H1 (cell line): ENCODE measurements at regions not wholly inside any gene's neighbourhood (a gene's known extent, or its start where the extent isn't known, plus 50 kb on each side); places are given as distances from the start of the nearest gene placed in this dataset.

Experiments used
- CTCF ChIA-PET: fragments of 300-600 bp; sonication (Branson Sonifier 250); formaldehyde crosslinking; loops from one replicate; lab custom pipeline; 2021; ENCODE audit not compliant: partially characterized antibody; lab: Charles Lee
- POLR2A ChIA-PET: fragments of 300-600 bp; sonication (Branson Sonifier 250); formaldehyde crosslinking; loops from one replicate; lab custom pipeline; 2021; ENCODE audit warnings: inconsistent platforms; ENCODE audit not compliant: partially characterized antibody; lab: Charles Lee
- DNase-seq, 2 experiments: peaks; one replicate each; pipeline versions ENCODE4 v3.0.0 to v3.0.0-alpha.2; 2010 to 2022; ENCODE audit warnings: low spot score in 2 of 2, low read depth in 1 of 2, mixed read lengths in 1 of 2
- FAIRE-seq: peaks from 2 replicates; lab custom pipeline; 2011; peaks lifted over from hg19 to GRCh38; lab: Jason Lieb, UNC
- H2AFZ ChIP-seq: 2 replicates; pipeline ENCODE4 v1.8.1; 2012; ENCODE audit warnings: low read length, inconsistent platforms
- H2AK5ac ChIP-seq: 2 replicates; pipeline ENCODE4 v1.6.1; 2013; ENCODE audit warnings: low read depth, low read length
- H2BK120ac ChIP-seq: replicated peaks from 2 replicates; pipeline ENCODE3; 2013; ENCODE audit warnings: low read depth, low read length, inconsistent platforms
- H2BK12ac ChIP-seq: 2 replicates; pipeline ENCODE4 v1.6.1; 2013; ENCODE audit warnings: low read depth, low read length
- H2BK15ac ChIP-seq: 2 replicates; pipeline ENCODE4 v1.6.1; 2013; ENCODE audit warnings: low read length
- H2BK20ac ChIP-seq: 2 replicates; pipeline ENCODE4 v1.6.1; 2013; ENCODE audit warnings: low read length
- H2BK5ac ChIP-seq: 2 replicates; pipeline ENCODE4 v1.6.1; 2013; ENCODE audit warnings: low read depth, low read length
- H3K14ac ChIP-seq: 2 replicates; pipeline ENCODE4 v1.6.1; 2013; ENCODE audit warnings: inconsistent platforms; ENCODE audit not compliant: insufficient read length
- H3K18ac ChIP-seq: 2 replicates; pipeline ENCODE4 v1.6.1; 2013; ENCODE audit warnings: low read length; ENCODE audit errors: extremely low read depth
- H3K23ac ChIP-seq: 2 replicates; pipeline ENCODE4 v1.6.1; 2013; ENCODE audit warnings: inconsistent platforms; ENCODE audit not compliant: insufficient read length
- H3K23me2 ChIP-seq: 2 replicates; pipeline ENCODE4 v1.6.1; 2013; ENCODE audit warnings: low read depth, low read length
- H3K27ac ChIP-seq: 2 replicates; pipeline ENCODE4 v1.6.1; 2011; ENCODE audit warnings: low read depth, low read length, inconsistent platforms
- H3K27me3 ChIP-seq, 4 experiments: replicated peaks in 1 of 4; 1 replicate in 1 of 4; 2 replicates in 3 of 4; pipeline versions ENCODE4 v1.6.1 to v1.8.1; 2011 to 2013; ENCODE audit warnings: low read length in 3 of 4, mild to moderate bottlenecking in 3 of 4, inconsistent platforms in 2 of 4, mixed read lengths in 2 of 4, moderate library complexity in 1 of 4; ENCODE audit not compliant: control insufficient read depth in 3 of 4, insufficient read depth in 3 of 4; ENCODE audit errors: extremely low read depth in 1 of 4
- H3K36me3 ChIP-seq, 4 experiments: 2 replicates each; pipeline versions ENCODE4 v1.6.1 to v1.8.1; 2011 to 2013; ENCODE audit warnings: mild to moderate bottlenecking in 4 of 4, low read length in 3 of 4, moderate library complexity in 2 of 4, control low read depth in 1 of 4, inconsistent platforms in 1 of 4; ENCODE audit not compliant: insufficient read depth in 4 of 4, control insufficient read depth in 2 of 4
- H3K4ac ChIP-seq: replicated peaks from 2 replicates; pipeline ENCODE3; 2013; ENCODE audit warnings: low read length, low read depth, mixed read lengths, inconsistent platforms; ENCODE audit not compliant: insufficient read length
- H3K4me1 ChIP-seq, 4 experiments: replicated peaks in 1 of 4; 1 replicate in 1 of 4; 2 replicates in 3 of 4; pipeline versions ENCODE4 v1.6.1 to v1.8.1; 2011 to 2013; ENCODE audit warnings: low read length in 3 of 4, inconsistent platforms in 2 of 4, mixed read lengths in 1 of 4; ENCODE audit not compliant: insufficient read depth in 4 of 4, control insufficient read depth in 3 of 4
- H3K4me2 ChIP-seq, 2 experiments: 2 replicates each; pipeline versions ENCODE4 v1.6.1 to v1.8.1; 2011 to 2013; ENCODE audit warnings: low read depth in 2 of 2, low read length in 2 of 2, control low read depth in 1 of 2, inconsistent platforms in 1 of 2, mild to moderate bottlenecking in 1 of 2; ENCODE audit not compliant: insufficient read depth in 1 of 2
- H3K4me3 ChIP-seq, 4 experiments: fragments of 200-600, 300-600 bp in 1 of 4; sonication (generic), shearing (Covaris generic), sonication (Bioruptor Twin) in 1 of 4; 2 replicates each; pipeline versions ENCODE4 v1.5.1 to v1.8.1; 2011 to 2016; ENCODE audit warnings: low read length in 4 of 4, low read depth in 3 of 4, control low read depth in 2 of 4, inconsistent platforms in 2 of 4, mild to moderate bottlenecking in 2 of 4, mixed read lengths in 1 of 4, moderate library complexity in 1 of 4; ENCODE audit not compliant: insufficient read depth in 2 of 4; ENCODE audit errors: extremely low read depth in 1 of 4
- H3K56ac ChIP-seq: replicated peaks from 2 replicates; pipeline ENCODE3; 2013; ENCODE audit warnings: low read depth, mild to moderate bottlenecking, mixed read lengths, low read length, inconsistent platforms; ENCODE audit not compliant: insufficient read length
- H3K79me1 ChIP-seq: 2 replicates; pipeline ENCODE4 v1.6.1; 2013; ENCODE audit warnings: low read depth, low read length, control low read depth
- H3K79me2 ChIP-seq, 2 experiments: 2 replicates each; pipeline versions ENCODE4 v1.6.1 to v1.8.1; 2012 to 2013; ENCODE audit warnings: low read length in 2 of 2, mild to moderate bottlenecking in 2 of 2, inconsistent platforms in 1 of 2; ENCODE audit not compliant: insufficient read depth in 2 of 2, control insufficient read depth in 1 of 2
- H3K9ac ChIP-seq, 4 experiments: replicated peaks in 1 of 4; 1 replicate in 1 of 4; 2 replicates in 3 of 4; pipeline versions ENCODE4 v1.6.1 to v1.8.1; 2011 to 2013; ENCODE audit warnings: low read depth in 3 of 4, low read length in 3 of 4, control low read depth in 2 of 4, mild to moderate bottlenecking in 2 of 4, moderate library complexity in 2 of 4, inconsistent platforms in 1 of 4; ENCODE audit errors: extremely low read depth in 1 of 4
- H3K9me3 ChIP-seq, 2 experiments: 2 replicates each; pipeline versions ENCODE4 v1.6.1 to v1.8.1; 2012 to 2013; ENCODE audit warnings: mild to moderate bottlenecking in 2 of 2, moderate library complexity in 2 of 2, control low read depth in 1 of 2, inconsistent platforms in 1 of 2, low read depth in 1 of 2, low read length in 1 of 2, mixed read lengths in 1 of 2; ENCODE audit not compliant: insufficient read depth in 2 of 2
- H4K20me1 ChIP-seq, 2 experiments: replicated peaks in 1 of 2; 2 replicates each; pipeline versions ENCODE3 to v1.8.1; 2011 to 2013; ENCODE audit warnings: inconsistent platforms in 2 of 2, low read length in 2 of 2, mild to moderate bottlenecking in 1 of 2; ENCODE audit not compliant: insufficient read depth in 2 of 2, control insufficient read depth in 1 of 2
- H4K5ac ChIP-seq: 2 replicates; pipeline ENCODE4 v1.6.1; 2013; ENCODE audit warnings: low read length, low read depth, mixed read lengths, inconsistent platforms; ENCODE audit not compliant: insufficient read length
- H4K8ac ChIP-seq: 2 replicates; pipeline ENCODE4 v1.8.0; 2013; ENCODE audit warnings: mild to moderate bottlenecking, moderate library complexity, low read length, inconsistent platforms; ENCODE audit not compliant: insufficient read depth; ENCODE audit errors: extremely low read depth
- H4K91ac ChIP-seq: replicated peaks from 2 replicates; pipeline ENCODE3; 2013; ENCODE audit warnings: low read length, mixed read lengths, inconsistent platforms; ENCODE audit not compliant: insufficient read length
- BRCA1 ChIP-seq: IDR thresholded peaks from 2 replicates; pipeline ENCODE4 v1.6.1; 2012; ENCODE audit warnings: low read depth, low read length, improper control_type of control experiment
- CHD2 ChIP-seq: IDR thresholded peaks from 2 replicates; pipeline ENCODE4 v1.6.1; 2012; ENCODE audit warnings: low read length, improper control_type of control experiment
- CREB1 ChIP-seq: IDR thresholded peaks from 2 replicates; pipeline ENCODE4 v1.6.1; 2012; ENCODE audit warnings: inconsistent platforms
- CTBP2 ChIP-seq: IDR thresholded peaks from 2 replicates; pipeline ENCODE4 v1.7.0; 2011; ENCODE audit warnings: borderline replicate concordance, mild to moderate bottlenecking, moderate library complexity, mixed read lengths, low read length; ENCODE audit not compliant: insufficient read depth, insufficient read length
- EZH2 ChIP-seq: fragments of 200-600 bp; sonication (generic); IDR thresholded peaks from 2 replicates; pipeline ENCODE4 v1.7.1; 2012; ENCODE audit warnings: low read depth, mild to moderate bottlenecking, moderate library complexity, low read length, inconsistent platforms; ENCODE audit not compliant: severe bottlenecking
- JUN ChIP-seq: IDR thresholded peaks from 2 replicates; pipeline ENCODE4 v1.6.1; 2011; ENCODE audit warnings: low read depth, mild to moderate bottlenecking, improper control_type of control experiment, low read length
- MAFK ChIP-seq: IDR thresholded peaks from 2 replicates; pipeline ENCODE4 v1.6.1; 2012; ENCODE audit warnings: low read depth, mild to moderate bottlenecking, improper control_type of control experiment, low read length
- POU5F1 ChIP-seq: IDR thresholded peaks from 2 replicates; pipeline ENCODE4 v1.6.1; 2011; ENCODE audit warnings: low read depth, mild to moderate bottlenecking, low read length, moderate library complexity
- RAD21 ChIP-seq, 2 experiments: IDR thresholded peaks in 1 of 2; conservative IDR thresholded peaks in 1 of 2; 2 replicates each; pipeline ENCODE4 v1.6.1; 2011; ENCODE audit warnings: low read depth in 2 of 2, low read length in 2 of 2, improper control_type of control experiment in 1 of 2, inconsistent platforms in 1 of 2, mild to moderate bottlenecking in 1 of 2, moderate library complexity in 1 of 2
- SIRT6 ChIP-seq: IDR thresholded peaks from one replicate; pipeline ENCODE4 v1.7.1; 2012; ENCODE audit warnings: low read length, inconsistent platforms
- SRF ChIP-seq: IDR thresholded peaks from 2 replicates; pipeline ENCODE4 v1.6.1; 2011; ENCODE audit warnings: mild to moderate bottlenecking, low read depth, low read length, moderate library complexity
- TBP ChIP-seq: IDR thresholded peaks from 2 replicates; pipeline ENCODE4 v1.6.1; 2011; ENCODE audit warnings: low read depth, low read length, improper control_type of control experiment
- TCF12 ChIP-seq: IDR thresholded peaks from 2 replicates; pipeline ENCODE4 v1.6.1; 2011; ENCODE audit warnings: low read depth, mild to moderate bottlenecking, low read length
- WGBS, 2 experiments: shearing (Covaris generic) in 1 of 2; methylation state at CpG; one replicate each; pipeline versions ENCODE4 v1.1.6 to v1.1.7; 2013 to 2015; ENCODE audit warnings: low lambda C conversion rate in 2 of 2, mixed read lengths in 2 of 2, inconsistent platforms in 1 of 2, low coverage in 1 of 2, missing lambda C conversion rate in 1 of 2; ENCODE audit not compliant: insufficient replicate concordance in 2 of 2, insufficient coverage in 1 of 2, insufficient read length in 1 of 2; ENCODE audit errors: extremely low coverage in 1 of 2, missing lambda C conversion rate in 1 of 2; 5-methylcytosine and 5-hydroxymethylcytosine counted together
- TF ChIP-seq, protein P1 (sequence below): IDR thresholded peaks from 2 replicates; pipeline ENCODE4 v1.6.1; 2012; ENCODE audit warnings: inconsistent platforms

DNA sequence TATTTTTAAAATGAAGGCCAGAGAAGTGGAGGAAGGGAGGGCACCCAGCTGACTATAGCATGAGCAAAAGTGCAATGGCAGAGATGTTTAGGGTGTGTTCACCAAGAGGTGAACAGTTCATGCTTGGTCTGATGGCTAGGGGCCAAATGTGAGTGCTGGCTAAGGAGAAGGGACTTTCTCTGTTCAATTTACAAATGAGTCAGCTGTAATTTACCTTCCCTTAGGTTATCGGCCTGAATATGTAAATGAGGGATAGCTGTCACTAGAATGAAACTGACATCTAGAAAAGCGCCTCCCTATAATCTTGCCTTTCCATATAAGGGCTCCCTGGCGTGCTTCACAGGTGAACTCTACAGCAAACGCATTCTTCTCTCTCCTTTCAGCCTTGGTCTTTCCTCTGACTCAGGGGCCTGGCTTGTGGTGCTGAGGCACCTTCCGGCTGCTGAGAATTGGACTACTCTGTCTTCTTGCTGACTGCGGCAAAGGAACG is 114.7 kb upstream of the BACH2 start:
- CTCF ChIA-PET: interaction anchor here (1.2 to 4.9 kb wide), 5 partner anchors 12 to 99 kb away, joined by 3 to 24 read pairs (median 7); no protein-coding TSS in a partner anchor
- H3K9me3 ChIP-seq: no peaks in the 10 kb centered on the region; a peak in 1 of 4 replicates
- no peak overlapping the region for H3K23ac ChIP-seq
- no peaks in the 10 kb centered on the region for H3K79me2 ChIP-seq
- no peak overlapping the region for H4K5ac ChIP-seq
- H2BK15ac ChIP-seq: no peak overlapping the region
- H4K91ac ChIP-seq: no peak overlapping the region
- H4K8ac ChIP-seq: no peak overlapping the region
- no peak overlapping the region for H3K27ac ChIP-seq
- H3K36me3 ChIP-seq: no peaks in the 10 kb centered on the region
- H2BK5ac ChIP-seq: no peak overlapping the region
- H3K4me1 ChIP-seq: peaks cover 0 to 12% (median 7%) of the 10 kb centered on the region in 4 experiments; a peak in 5 of 7 replicates
- no peak overlapping the region for H3K14ac ChIP-seq
- H4K20me1 ChIP-seq: no peaks in the 10 kb centered on the region
- no peak overlapping the region for H3K4me2 ChIP-seq
- no peaks in the 10 kb centered on the region for H3K79me1 ChIP-seq
- FAIRE-seq (no peak), DNase-seq (no peak)
- POLR2A ChIA-PET: no interaction called here
- H2BK20ac ChIP-seq: no peak overlapping the region
- H3K9ac ChIP-seq: no peak overlapping the region
- H3K18ac ChIP-seq: no peak overlapping the region; the same call in 1 of the 2 replicates
- TF ChIP-seq TCF12: no peak
- no peak for TF ChIP-seq SIRT6
- TF ChIP-seq BRCA1: no peak
- no peak for TF ChIP-seq CHD2
- TF ChIP-seq EZH2: no peak
- TF ChIP-seq CTBP2: no peak
- TF ChIP-seq, protein P1, sequence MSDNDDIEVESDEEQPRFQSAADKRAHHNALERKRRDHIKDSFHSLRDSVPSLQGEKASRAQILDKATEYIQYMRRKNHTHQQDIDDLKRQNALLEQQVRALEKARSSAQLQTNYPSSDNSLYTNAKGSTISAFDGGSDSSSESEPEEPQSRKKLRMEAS: no peak
- TF ChIP-seq CREB1: no peak
- TF ChIP-seq RAD21 (IDR thresholded peaks at IDR 0.05 in 1 of 2, conservative IDR thresholded peaks at IDR 0.05 in 1 of 2; ENCODE audit: low read depth in 2 of 2, low read length in 2 of 2): no peak
- 0 out of 2 replicates have a peak, but pooled peaks have one; percentile 3 for TF ChIP-seq MAFK
- TF ChIP-seq POU5F1: no peak
- no peak for TF ChIP-seq TBP
- 0 out of 2 replicates have a peak, but pooled peaks have one; percentile 65 for TF ChIP-seq SRF
- TF ChIP-seq JUN: no peak
- H3K56ac ChIP-seq: no peak overlapping the region
- no peak overlapping the region for H2BK12ac ChIP-seq
- no peaks in the 10 kb centered on the region for H3K27me3 ChIP-seq
- WGBS, 2 experiments: 78% methylated on average over 7 of the region's 7 CpGs; no CpG with 5 or more reads in 1 of the 2 experiments
- no peak overlapping the region for H2AFZ ChIP-seq
- no peak overlapping the region for H3K4ac ChIP-seq
- no peak overlapping the region for H2AK5ac ChIP-seq
- no peak overlapping the region for H2BK120ac ChIP-seq
- H3K23me2 ChIP-seq: no peaks in the 10 kb centered on the region
- H3K4me3 ChIP-seq: no peak overlapping the region
